ENCODE measurements at regions not wholly inside any gene's neighbourhood (a gene's known extent, or its start where the extent isn't known, plus 50 kb on each side); places are given as distances from the start of the nearest gene placed in this dataset.

GRCh38 chr2:5039241-5039975, 652.8 kb upstream of the SOX11 start:
- TF ChIP-seq POLR2A (IDR thresholded peaks at IDR 0.05; ENCODE audit: low read length), result no peak
- TF ChIP-seq GATA1 (IDR thresholded peaks at IDR 0.05; ENCODE audit: low read depth, low read length), result no peak
- DNase-seq, result no peak

DNA sequence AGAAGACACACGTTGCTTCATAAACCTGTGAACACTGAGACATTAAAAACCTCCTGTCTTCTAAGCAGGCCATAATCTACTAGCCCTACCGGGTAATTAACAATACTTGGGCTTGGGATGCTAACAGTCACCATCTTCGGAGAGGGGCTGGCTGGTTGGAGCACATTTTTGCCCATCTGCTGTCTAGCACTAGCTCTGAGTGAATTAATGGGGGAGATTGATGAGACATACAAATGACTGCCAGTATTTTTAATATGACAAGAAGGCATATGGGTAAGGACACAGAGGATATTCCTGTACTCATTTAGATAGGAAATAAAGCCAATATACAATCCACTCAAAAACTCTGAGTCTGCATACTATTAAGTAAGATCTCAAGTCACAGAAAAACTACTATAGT, 651.6 kb upstream of the SOX11 start:
- no peak for TF ChIP-seq GATA1 (IDR thresholded peaks at IDR 0.05; ENCODE audit: low read depth, low read length)
- no peak for TF ChIP-seq POLR2A (IDR thresholded peaks at IDR 0.05; ENCODE audit: low read length)

GRCh38 chr2:5041501-5041900, 650.7 kb upstream of the SOX11 start:
- DNase-seq, result no peak
- TF ChIP-seq POLR2A (IDR thresholded peaks at IDR 0.05; ENCODE audit: low read length), result no peak

More for the DNA sequence above, 651.6 kb upstream of the SOX11 start:
- DNase-seq, result no peak

GRCh38 chr2:5042666-5043440, 649.3 kb upstream of the SOX11 start:
- TF ChIP-seq GATA1 (IDR thresholded peaks at IDR 0.05; ENCODE audit: low read depth, low read length) (no peak), POLR2A (IDR thresholded peaks at IDR 0.05; ENCODE audit: low read length) (no peak)
- DNase-seq, result no peak

DNA sequence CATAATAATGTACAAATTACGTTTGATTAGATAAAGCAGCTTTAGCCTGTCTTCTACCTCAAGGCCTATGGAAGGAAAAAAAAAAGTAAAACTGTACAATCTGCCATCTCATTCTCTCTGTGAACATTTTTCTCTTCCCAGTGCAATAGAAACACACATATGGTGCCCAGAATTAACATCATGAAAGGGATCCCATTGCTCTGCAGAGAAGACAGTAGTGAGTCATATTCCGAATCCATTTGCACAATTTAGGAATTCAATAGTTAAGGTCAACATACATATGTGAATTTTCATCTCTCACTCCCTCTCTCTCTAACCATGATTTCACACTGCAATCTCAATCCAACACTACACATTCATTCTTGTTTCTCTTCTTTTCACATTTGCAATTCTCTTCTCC, 640.9 kb upstream of the SOX11 start:
- no peak for DNase-seq
- TF ChIP-seq GATA1 (IDR thresholded peaks at IDR 0.05; ENCODE audit: low read depth, low read length), result no peak
- no peak for TF ChIP-seq POLR2A (IDR thresholded peaks at IDR 0.05; ENCODE audit: low read length)

DNA sequence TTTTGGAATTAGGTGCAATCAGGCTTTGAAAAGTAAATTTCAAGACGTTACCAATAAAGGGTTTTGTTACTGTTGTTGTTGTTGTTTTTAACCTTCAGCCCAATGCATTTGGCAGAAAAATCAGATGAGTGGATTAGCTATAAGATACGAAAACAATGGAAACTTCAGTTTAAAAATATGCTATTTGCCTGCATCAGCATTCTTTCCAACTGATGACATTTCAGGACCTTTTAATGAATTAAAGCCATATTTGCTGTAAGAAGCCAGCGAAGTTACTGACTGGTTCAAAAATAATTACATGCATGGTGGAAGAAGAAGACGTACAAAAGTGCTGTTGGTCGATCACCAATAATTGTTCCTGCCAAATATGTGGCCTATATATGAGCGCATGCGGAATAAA, 639.3 kb upstream of the SOX11 start:
- no peak for DNase-seq

DNA sequence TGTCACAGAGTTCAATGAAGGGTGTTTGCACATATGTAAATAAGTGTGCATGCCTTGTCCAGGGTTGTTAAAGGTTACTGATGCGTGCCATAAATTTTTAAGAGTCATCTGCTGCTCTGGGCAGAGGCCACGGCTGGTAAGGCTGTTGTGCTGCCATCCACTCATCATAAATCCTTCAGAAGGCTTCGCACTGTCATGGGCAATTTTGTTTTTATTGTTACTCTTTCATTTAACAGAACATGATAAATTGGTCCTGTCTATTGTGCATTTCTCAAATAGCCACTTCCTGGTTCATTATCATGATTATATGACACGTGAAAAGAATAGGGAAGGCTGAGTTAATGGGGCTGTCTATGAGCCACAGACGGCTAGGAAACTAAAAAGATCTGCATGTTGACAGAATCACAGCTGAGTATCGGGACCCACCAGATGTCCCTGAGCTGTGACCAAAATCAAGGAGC, 634.3 kb upstream of the SOX11 start:
- DNase-seq, result no peak
- no peak for TF ChIP-seq POLR2A (IDR thresholded peaks at IDR 0.05; ENCODE audit: low read length)
- TF ChIP-seq GATA1 (IDR thresholded peaks at IDR 0.05; ENCODE audit: low read depth, low read length), result no peak

More for the DNA sequence above, 639.3 kb upstream of the SOX11 start:
- TF ChIP-seq GATA1 (IDR thresholded peaks at IDR 0.05; ENCODE audit: low read depth, low read length), result no peak
- no peak for TF ChIP-seq POLR2A (IDR thresholded peaks at IDR 0.05; ENCODE audit: low read length)

DNA sequence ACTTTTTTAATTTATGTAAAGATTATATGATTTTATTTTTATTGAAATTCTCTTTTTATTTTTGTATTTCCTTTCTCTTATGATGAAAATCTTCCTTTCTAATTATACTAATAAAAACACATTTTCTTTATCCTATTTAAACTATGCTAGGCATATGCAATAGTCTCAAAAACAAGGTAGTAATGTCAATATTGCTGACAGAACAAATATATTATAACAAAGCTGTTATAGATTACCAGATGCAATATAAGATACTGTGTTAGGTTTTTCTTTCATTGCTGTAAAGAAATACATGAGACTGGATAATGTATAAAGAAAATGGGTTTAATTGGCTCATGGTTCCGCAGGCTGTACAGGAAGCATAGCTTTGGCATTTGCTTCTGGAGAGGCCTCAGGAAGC, 631.2 kb upstream of the SOX11 start:
- DNase-seq, result no peak
- no peak for TF ChIP-seq GATA1 (IDR thresholded peaks at IDR 0.05; ENCODE audit: low read depth, low read length)

- no peak for DNase-seq
- TF ChIP-seq GATA1 (IDR thresholded peaks at IDR 0.05; ENCODE audit: low read depth, low read length) (no peak), POLR2A (IDR thresholded peaks at IDR 0.05; ENCODE audit: low read length) (no peak)
Measured at GRCh38 chr2:5064687-5065086, 627.5 kb upstream of the SOX11 start.

DNA sequence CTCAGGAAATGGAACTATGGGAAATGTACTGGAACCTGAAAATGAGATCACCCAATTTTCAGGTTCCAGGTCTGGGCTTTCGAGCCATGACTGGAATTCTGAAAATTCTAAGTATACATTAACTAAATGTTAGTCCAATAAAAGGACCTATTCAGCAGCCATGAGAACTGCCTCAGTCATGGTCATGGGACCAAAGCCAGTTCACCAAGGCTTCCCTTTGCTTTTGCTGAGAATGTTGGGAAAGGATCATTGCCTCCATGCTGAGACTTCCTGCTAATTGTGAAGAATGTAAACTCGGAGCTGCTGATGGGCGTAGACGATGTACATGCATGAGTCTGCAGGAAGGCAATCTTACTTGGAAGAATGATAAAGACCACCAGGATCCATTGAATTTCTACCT, 624.4 kb upstream of the SOX11 start:
- DNase-seq, result peak in 1 of 2 experiments; percentile 3
- TF ChIP-seq GATA1 (IDR thresholded peaks at IDR 0.05; ENCODE audit: low read depth, low read length), result no peak
- TF ChIP-seq POLR2A (IDR thresholded peaks at IDR 0.05; ENCODE audit: low read length), result no peak

DNA sequence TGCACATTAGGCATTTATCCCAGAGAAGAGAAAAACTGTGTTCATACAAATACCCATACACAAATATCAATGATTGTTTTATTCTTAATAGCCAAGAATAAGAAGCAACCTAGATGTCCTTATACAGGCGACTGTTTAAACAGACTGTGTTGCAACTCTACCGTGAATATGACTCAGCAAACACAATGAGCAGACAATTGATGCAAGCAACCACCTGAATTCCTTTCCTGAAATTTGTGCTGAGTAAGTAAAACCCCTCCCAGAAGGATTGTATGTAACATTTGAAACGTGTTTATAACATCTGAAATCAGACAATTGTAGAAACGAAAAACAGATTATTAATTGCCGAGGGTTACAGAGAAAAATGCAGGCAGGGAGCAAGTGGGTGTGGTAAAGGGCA, 621.9 kb upstream of the SOX11 start:
- peak in 1 of 2 experiments; percentile 2 for DNase-seq
- TF ChIP-seq POLR2A (IDR thresholded peaks at IDR 0.05; ENCODE audit: low read length), result no peak
- no peak for TF ChIP-seq GATA1 (IDR thresholded peaks at IDR 0.05; ENCODE audit: low read depth, low read length)

GRCh38 chr2:5074733-5075132, 617.5 kb upstream of the SOX11 start:
- TF ChIP-seq POLR2A (IDR thresholded peaks at IDR 0.05; ENCODE audit: low read length) (no peak), GATA1 (IDR thresholded peaks at IDR 0.05; ENCODE audit: low read depth, low read length) (no peak)
- DNase-seq, result peak; percentile 72 to 87

DNA sequence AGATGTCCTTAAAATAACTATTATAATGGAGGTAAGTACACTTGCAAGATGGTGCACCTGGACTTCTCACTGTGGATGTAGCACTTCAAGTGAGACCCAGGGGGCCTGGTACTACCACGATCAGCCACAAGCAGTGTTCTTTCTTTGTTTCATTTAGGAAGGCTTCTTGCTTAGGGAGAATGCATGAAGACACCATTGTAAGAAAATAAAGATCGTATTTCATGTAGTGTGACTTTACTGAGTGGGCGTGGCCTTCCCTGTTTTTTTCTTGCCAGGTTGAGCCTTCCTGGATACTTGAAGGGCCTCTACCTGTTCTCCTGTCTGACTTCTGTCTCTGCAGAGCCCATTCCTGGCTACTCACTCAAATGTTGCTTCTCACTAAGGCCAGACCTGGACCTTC, 615.6 kb upstream of the SOX11 start:
- TF ChIP-seq POLR2A (IDR thresholded peaks at IDR 0.05; ENCODE audit: low read length) (no peak), GATA1 (IDR thresholded peaks at IDR 0.05; ENCODE audit: low read depth, low read length) (no peak)
- no peak for DNase-seq

DNA sequence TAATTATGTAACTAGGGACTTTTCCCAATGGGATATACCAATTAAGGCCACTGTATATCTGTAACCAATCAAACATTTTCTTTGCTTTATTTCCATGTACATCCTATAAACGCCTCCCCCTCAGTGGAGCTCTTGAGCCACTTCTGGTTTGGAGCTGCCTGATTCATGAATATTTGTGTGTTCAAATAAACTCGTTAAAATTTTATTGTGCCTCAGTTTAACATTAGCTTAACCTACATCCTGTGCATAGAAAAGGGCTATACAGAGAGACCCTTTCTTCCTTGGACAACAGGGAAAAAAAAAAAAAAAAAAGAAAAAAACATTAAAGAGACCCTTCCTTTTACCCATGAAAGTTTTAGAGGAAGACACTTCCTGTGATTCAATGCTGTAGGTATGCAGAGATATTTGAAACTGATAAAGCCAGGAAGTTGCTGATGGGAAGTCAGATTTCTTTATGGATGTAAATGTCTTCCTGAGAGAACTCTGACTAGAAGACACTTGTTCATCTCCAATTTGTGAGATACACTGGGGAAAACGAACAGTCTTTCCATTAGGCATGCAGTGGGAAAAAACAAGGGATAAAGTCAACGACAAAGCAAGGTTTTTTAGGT, 614.6 kb upstream of the SOX11 start:
- no peak for TF ChIP-seq GATA1 (IDR thresholded peaks at IDR 0.05; ENCODE audit: low read depth, low read length)
- TF ChIP-seq POLR2A (IDR thresholded peaks at IDR 0.05; ENCODE audit: low read length), result no peak
- DNase-seq, result no peak
